Neural progenitor cell (in vitro differentiated cells): ENCODE measurements at regions not wholly inside any gene's neighbourhood (a gene's known extent, or its start where the extent isn't known, plus 50 kb on each side); places are given as distances from the start of the nearest gene placed in this dataset.

Experiments
- EZH2 ChIP-seq: fragments of 200-600 bp; sonication (generic); IDR thresholded peaks from 2 replicates; pipeline ENCODE4 v1.6.1; 2017; ENCODE audit warnings: antibody characterized with exemption, mild to moderate bottlenecking, moderate library complexity
- EZH2phosphoT487 ChIP-seq: fragments of 200-600 bp; sonication (generic); IDR thresholded peaks from 2 replicates; pipeline ENCODE4 v1.6.1; 2017; ENCODE audit warnings: antibody characterized with exemption
- TF ChIP-seq, protein P1 (sequence below): fragments of 200-600 bp; sonication (generic); IDR thresholded peaks from 2 replicates; pipeline ENCODE4 v1.5.1; 2017; ENCODE audit warnings: antibody characterized with exemption, mild to moderate bottlenecking

DNA sequence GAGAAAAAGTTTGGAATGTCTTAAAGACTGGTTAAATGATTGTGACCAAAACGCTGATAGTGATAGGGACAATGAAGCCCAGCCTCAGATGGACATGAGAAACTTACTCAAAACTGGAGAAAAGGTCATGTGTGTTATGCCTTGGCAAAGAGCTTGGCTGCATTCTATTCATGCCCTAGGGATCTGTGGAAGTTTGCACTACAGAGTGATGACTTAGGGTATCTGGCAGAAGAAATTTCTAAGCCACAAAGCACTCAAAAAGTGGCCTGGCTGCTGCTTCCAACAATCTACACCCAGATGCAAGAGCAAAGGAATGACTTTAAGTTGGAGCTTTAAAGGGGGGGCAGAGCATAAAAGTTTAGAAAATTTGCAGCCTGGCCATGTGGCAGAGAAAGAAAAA lies 521.3 kb downstream of the UQCRFS1 start:
- no peak for TF ChIP-seq EZH2
- TF ChIP-seq, protein P1, sequence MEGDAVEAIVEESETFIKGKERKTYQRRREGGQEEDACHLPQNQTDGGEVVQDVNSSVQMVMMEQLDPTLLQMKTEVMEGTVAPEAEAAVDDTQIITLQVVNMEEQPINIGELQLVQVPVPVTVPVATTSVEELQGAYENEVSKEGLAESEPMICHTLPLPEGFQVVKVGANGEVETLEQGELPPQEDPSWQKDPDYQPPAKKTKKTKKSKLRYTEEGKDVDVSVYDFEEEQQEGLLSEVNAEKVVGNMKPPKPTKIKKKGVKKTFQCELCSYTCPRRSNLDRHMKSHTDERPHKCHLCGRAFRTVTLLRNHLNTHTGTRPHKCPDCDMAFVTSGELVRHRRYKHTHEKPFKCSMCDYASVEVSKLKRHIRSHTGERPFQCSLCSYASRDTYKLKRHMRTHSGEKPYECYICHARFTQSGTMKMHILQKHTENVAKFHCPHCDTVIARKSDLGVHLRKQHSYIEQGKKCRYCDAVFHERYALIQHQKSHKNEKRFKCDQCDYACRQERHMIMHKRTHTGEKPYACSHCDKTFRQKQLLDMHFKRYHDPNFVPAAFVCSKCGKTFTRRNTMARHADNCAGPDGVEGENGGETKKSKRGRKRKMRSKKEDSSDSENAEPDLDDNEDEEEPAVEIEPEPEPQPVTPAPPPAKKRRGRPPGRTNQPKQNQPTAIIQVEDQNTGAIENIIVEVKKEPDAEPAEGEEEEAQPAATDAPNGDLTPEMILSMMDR, result no peak
- TF ChIP-seq EZH2phosphoT487, result no peak
